Activated B cell treated with CpG ODN at 0.5 μM for 24 hours (primary cell): ENCODE measurements at regions not wholly inside any gene's neighbourhood (a gene's known extent, or its start where the extent isn't known, plus 50 kb on each side); places are given as distances from the start of the nearest gene placed in this dataset.

Experiments
- ATAC-seq: fragments of 200-7000 bp; cut with Tn5 transposase; one replicate; pipeline ENCODE4 v1.10.0; 2021; ENCODE audit warnings: low read depth, mild to moderate bottlenecking, moderate library complexity
- CTCF ChIA-PET: fragments of 350-600 bp; sonication (Branson Sonifier 250); formaldehyde crosslinking; loops from one replicate; lab custom pipeline; 2021; ENCODE audit warnings: antibody characterized with exemption; lab: Charles Lee
- POLR2A ChIA-PET: fragments of 350-600 bp; sonication (Branson Sonifier 250); formaldehyde crosslinking; loops from one replicate; lab custom pipeline; 2021; ENCODE audit warnings: antibody characterized with exemption; lab: Charles Lee
- DNase-seq: peaks from one replicate; pipeline ENCODE4 v3.0.0; 2022
- H3K27ac Mint-ChIP-seq: one replicate; pipeline ENCODE4 v1.8.0; 2020; ENCODE audit warnings: mixed read lengths
- H3K27me3 Mint-ChIP-seq: one replicate; pipeline ENCODE4 v1.8.0; 2021; ENCODE audit warnings: mixed read lengths
- H3K36me3 Mint-ChIP-seq: one replicate; pipeline ENCODE4 v1.8.0; 2021; ENCODE audit warnings: low read depth, mixed read lengths
- H3K4me1 Mint-ChIP-seq: one replicate; pipeline ENCODE4 v1.8.0; 2021; ENCODE audit warnings: mixed read lengths
- H3K4me3 Mint-ChIP-seq: one replicate; pipeline ENCODE4 v1.8.0; 2020; ENCODE audit warnings: mild to moderate bottlenecking, mixed read lengths
- H3K9me3 Mint-ChIP-seq: one replicate; pipeline ENCODE4 v1.8.0; 2020; ENCODE audit warnings: mixed read lengths
- CTCF ChIP-seq: fragments of 200-600 bp; IDR thresholded peaks from one replicate; pipeline ENCODE4 v1.8.0; 2022; ENCODE audit warnings: antibody characterized with exemption, mild to moderate bottlenecking
- intact Hi-C: fragments of 100-400 bp; cut with micrococcal nuclease; formaldehyde crosslinking; loops from one replicate; pipeline ENCODE4 v1.15.1; 2024

GRCh38 chr10:3584926-3585784, 199.9 kb downstream of the KLF6 start:
- H3K27me3 Mint-ChIP-seq: no peaks in the 10 kb centered on the region
- H3K4me3 Mint-ChIP-seq: no peak overlapping the region
- no peak overlapping the region for H3K27ac Mint-ChIP-seq
- DNase-seq: no peak
- no peaks in the 10 kb centered on the region for H3K36me3 Mint-ChIP-seq
- TF ChIP-seq CTCF: no peak
- ChIA-PET POLR2A (no interaction called here), CTCF (no interaction called here)
- no peaks in the 10 kb centered on the region for H3K4me1 Mint-ChIP-seq
- intact Hi-C loops: loop anchor here (1.0 kb wide), 1 partner anchor 1072 kb away; no protein-coding TSS in a partner anchor
- no peak for ATAC-seq
- no peaks in the 10 kb centered on the region for H3K9me3 Mint-ChIP-seq

GRCh38 chr10:3580565-3580964, 204.4 kb downstream of the KLF6 start:
- no peak for DNase-seq
- H3K27ac Mint-ChIP-seq: no peak overlapping the region
- no peaks in the 10 kb centered on the region for H3K4me1 Mint-ChIP-seq
- H3K4me3 Mint-ChIP-seq: no peak overlapping the region
- POLR2A ChIA-PET: no interaction called here
- no peaks in the 10 kb centered on the region for H3K36me3 Mint-ChIP-seq
- no peak for TF ChIP-seq CTCF
- intact Hi-C loops: no loop called here
- no peak for ATAC-seq
- CTCF ChIA-PET: no interaction called here
- H3K9me3 Mint-ChIP-seq: no peaks in the 10 kb centered on the region
- H3K27me3 Mint-ChIP-seq: peaks cover 2% of the 10 kb centered on the region

- POLR2A ChIA-PET: no interaction called here
- DNase-seq (no peak), ATAC-seq (no peak)
- TF ChIP-seq CTCF: no peak
- no peak overlapping the region for H3K27ac Mint-ChIP-seq
- CTCF ChIA-PET: no interaction called here
- no peaks in the 10 kb centered on the region for H3K4me1 Mint-ChIP-seq
- H3K4me3 Mint-ChIP-seq: no peak overlapping the region
- no peaks in the 10 kb centered on the region for H3K36me3 Mint-ChIP-seq
- intact Hi-C loops: no loop called here
- peaks cover 2% of the 10 kb centered on the region for H3K27me3 Mint-ChIP-seq
- H3K9me3 Mint-ChIP-seq: no peaks in the 10 kb centered on the region
Observed at GRCh38 chr10:3579845-3580244, 205.2 kb downstream of the KLF6 start.

GRCh38 chr10:3578682-3579081, 206.3 kb downstream of the KLF6 start:
- Mint-ChIP-seq H3K9me3 (no peaks in the 10 kb centered on the region), H3K4me1 (no peaks in the 10 kb centered on the region), H3K36me3 (no peaks in the 10 kb centered on the region), H3K4me3 (no peak overlapping the region), H3K27me3 (peaks cover 2% of the 10 kb centered on the region), H3K27ac (no peak overlapping the region)
- ATAC-seq (no peak), DNase-seq (no peak)
- POLR2A ChIA-PET: no interaction called here
- no peak for TF ChIP-seq CTCF
- intact Hi-C loops: no loop called here
- CTCF ChIA-PET: no interaction called here

- H3K4me3 Mint-ChIP-seq: no peak overlapping the region
- DNase-seq (no peak), ATAC-seq (no peak)
- peaks cover 2% of the 10 kb centered on the region for H3K27me3 Mint-ChIP-seq
- intact Hi-C loops: no loop called here
- H3K36me3 Mint-ChIP-seq: no peaks in the 10 kb centered on the region
- CTCF ChIA-PET: no interaction called here
- H3K9me3 Mint-ChIP-seq: no peaks in the 10 kb centered on the region
- H3K27ac Mint-ChIP-seq: no peak overlapping the region
- POLR2A ChIA-PET: no interaction called here
- H3K4me1 Mint-ChIP-seq: no peaks in the 10 kb centered on the region
- no peak for TF ChIP-seq CTCF
Observed at GRCh38 chr10:3578159-3578558, 206.8 kb downstream of the KLF6 start.
